SK-N-MC (cell line): ENCODE measurements at regions not wholly inside any gene's neighbourhood (a gene's known extent, or its start where the extent isn't known, plus 50 kb on each side); places are given as distances from the start of the nearest gene placed in this dataset.

ENCODE experiments used
- EZH2 ChIP-seq: fragments of 200-600 bp; sonication (generic); IDR thresholded peaks from one replicate; pipeline ENCODE4 v1.6.1; 2017; ENCODE audit warnings: antibody characterized with exemption
- FOXP2 ChIP-seq: optimal IDR thresholded peaks from 2 replicates; pipeline ENCODE3; 2011; ENCODE audit warnings: mild to moderate bottlenecking, moderate library complexity; ENCODE audit not compliant: insufficient read depth; ENCODE audit errors: extremely low read length, control extremely low read depth
- POLR2AphosphoS5 ChIP-seq: IDR thresholded peaks from 2 replicates; pipeline ENCODE4 v1.6.1; 2012; ENCODE audit warnings: mild to moderate bottlenecking, low read depth, low read length, borderline replicate concordance

GRCh38 chr6:168207421-168208175 lies 112.0 kb downstream of the DACT2 start:
- TF ChIP-seq EZH2 (no peak), POLR2AphosphoS5 (no peak), FOXP2 (no peak)
